SKM-1 treated with dmso at 0.1 percent for 144 hours (cell line): ENCODE measurements at regions not wholly inside any gene's neighbourhood (a gene's known extent, or its start where the extent isn't known, plus 50 kb on each side); places are given as distances from the start of the nearest gene placed in this dataset.

ENCODE experiments used
- DNase-seq: peaks from one replicate; lab custom pipeline; 2025; ENCODE audit not compliant: unreplicated experiment; lab: John Stamatoyannopoulos, UW

DNA sequence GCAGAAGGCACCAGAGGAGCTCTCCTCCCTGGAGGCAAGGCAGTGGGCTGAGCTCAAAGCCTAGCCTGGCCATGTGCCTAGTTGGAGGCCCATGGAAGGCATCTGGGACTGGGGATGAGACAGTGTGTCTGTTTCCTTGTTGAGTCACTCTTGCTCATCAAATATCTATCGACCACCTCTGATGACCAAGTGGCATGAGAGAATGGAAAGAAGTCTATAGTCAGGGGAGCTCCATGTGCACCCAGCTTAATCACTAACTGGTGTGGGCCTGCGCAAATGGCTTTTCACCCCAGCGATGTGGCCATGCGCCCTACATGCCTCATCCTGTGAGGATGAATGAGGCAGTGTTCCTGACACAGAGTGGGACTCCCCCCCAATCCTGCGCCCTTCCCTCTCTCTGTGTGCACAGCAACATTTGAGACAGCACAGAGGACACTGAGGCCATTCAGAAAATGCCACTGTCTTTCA is 229.9 kb downstream of the RPS24 start:
- DNase-seq = no peak

- no peak for DNase-seq
These were observed 230.7 kb downstream of the RPS24 start for GRCh38 chr10:78264361-78264760.

GRCh38 chr10:78266741-78267469 is 233.2 kb downstream of the RPS24 start:
- DNase-seq = no peak

- DNase-seq = no peak
These were observed 233.9 kb downstream of the RPS24 start for GRCh38 chr10:78267598-78267997.

DNA sequence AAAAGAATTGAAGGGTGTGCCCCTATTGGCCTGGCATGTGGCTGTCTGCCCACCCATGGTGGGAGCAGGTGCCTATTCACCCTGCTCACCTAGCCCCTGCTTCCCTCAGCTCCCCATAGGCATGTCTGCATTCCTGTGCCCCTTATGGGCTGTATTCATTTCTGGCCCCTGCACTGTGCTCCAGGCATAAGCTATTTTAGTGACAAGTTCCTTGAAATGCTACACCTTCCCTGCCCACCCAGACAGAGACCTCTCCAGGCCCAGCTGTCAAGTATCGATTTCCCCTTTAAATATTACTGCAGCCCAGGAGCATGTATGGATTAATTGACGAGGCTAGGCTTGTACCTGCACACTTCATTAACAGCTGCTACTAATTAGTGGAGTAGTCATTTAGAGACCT is 235.4 kb downstream of the RPS24 start:
- DNase-seq = no peak

- no peak for DNase-seq
These were observed 238.7 kb downstream of the RPS24 start for GRCh38 chr10:78272329-78272728.

GRCh38 chr10:78274491-78274890 is 240.8 kb downstream of the RPS24 start:
- DNase-seq = no peak

GRCh38 chr10:78276139-78276538 is 242.5 kb downstream of the RPS24 start:
- no peak for DNase-seq

- no peak for DNase-seq
These were observed 243.8 kb downstream of the RPS24 start for GRCh38 chr10:78277314-78278057.

DNA sequence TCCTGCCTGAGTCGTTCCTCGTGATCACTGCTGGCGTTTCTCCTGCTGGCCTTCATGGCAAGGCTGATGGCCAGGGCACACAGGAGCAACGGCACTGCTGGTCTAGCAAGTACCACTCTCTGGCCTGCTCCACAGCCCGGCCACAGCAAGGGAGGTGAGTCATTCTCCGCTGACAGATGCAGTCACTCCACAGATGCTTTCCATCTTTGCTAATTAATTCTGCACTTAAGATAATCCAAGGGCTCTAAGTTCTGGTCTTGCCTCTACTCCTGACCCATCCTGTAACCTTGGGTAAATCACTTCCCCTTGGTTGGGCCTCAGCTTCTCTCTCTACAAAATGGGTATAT is 244.4 kb downstream of the RPS24 start:
- DNase-seq = no peak

DNA sequence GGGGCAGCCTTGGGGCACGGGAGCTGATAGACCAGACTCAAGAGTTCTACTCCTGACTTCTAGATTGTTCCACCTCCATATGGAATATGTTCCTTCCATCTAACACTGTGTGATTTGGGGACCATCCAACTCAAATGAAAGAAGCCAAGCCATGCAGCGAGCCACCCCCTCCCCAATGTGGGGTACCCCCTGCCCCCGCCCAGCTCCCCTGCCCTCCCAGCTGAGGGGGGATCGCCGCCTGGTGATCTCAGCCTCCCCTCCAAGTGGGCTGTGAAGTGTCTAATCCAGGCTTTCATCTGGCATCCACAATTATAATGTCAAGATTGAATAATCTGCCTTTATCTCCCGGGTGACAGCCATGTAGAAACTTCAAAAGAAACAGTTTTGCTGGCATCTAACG is 246.1 kb downstream of the RPS24 start:
- no peak for DNase-seq

DNA sequence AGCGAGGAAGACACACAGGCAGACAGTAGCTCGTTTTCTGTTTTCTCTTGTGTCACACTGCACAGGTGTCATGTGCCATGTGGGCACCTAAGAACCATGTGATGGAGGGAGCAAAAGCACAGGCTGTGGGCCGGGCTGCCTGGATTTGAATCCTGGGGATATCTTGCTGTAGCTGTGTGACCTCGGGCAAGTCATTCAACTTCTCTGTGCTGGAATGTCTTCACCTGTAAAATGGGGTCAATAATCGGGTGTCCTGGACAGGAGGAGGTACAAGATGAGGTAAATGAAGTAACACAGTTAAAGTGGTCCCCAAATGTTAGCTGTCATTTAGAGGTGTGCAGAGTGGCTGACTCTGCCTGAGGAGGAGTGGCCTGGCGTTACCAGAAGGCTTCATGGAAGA is 246.9 kb downstream of the RPS24 start:
- DNase-seq = no peak

DNA sequence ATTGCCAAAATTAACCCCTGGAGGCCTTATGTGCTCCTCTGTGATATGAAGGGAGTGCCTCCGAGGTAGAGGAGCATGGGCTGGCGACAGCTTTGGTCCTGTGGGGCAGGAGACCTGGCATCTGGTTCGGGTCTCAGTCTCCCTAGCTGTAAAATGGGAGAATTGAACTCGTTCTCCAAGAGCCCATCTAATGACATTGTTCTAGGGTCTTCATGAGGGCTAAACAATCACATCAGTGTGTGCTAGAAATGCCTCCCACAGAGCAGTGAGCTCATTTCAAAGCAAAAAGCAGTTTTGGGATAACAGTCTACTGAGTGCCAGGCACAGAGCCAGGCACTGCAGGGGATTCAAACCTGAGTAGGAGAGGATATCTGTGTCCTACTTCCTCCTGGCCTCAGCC is 248.0 kb downstream of the RPS24 start:
- DNase-seq = no peak

GRCh38 chr10:78283069-78283682 is 249.5 kb downstream of the RPS24 start:
- DNase-seq = no peak

DNA sequence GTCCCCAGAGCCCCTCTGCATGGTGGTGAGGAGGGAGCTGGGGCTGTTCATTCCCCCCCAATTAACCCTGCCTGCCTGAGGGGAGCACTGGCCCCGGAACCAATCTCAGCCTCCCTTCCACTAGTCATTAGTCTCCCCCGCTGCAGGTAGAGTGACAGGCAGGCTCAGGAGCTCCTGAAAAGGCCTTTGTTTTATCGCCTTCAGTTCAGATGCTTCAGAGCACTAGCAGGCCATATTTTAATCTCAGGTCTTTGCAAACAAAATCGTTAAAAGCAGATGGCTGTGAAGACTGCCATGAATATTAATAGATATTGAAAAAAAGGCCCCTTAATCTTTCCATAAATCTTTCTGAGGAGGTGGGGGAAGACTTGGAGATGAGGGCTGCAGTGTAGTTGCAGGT is 250.7 kb downstream of the RPS24 start:
- no peak for DNase-seq

DNA sequence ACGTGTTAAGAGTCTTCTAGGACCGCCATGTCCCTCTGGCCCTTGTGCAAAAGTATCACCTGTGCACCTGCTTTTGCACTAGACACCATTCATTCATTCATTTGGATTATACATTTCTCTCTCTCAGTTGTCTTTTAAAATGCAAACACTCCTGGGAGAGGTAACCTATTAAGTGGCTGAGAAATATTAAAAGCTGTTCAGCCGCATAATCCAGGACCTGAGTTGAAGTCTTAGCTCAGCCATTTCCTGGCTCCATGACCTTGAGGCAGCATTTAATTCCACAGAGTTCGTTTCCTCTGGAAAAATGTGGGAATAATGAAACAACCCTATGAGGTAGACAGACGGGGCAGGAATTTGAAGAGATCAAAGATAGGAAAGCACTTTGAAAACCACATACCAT is 251.6 kb downstream of the RPS24 start:
- no peak for DNase-seq

- no peak for DNase-seq
These were observed 252.5 kb downstream of the RPS24 start for GRCh38 chr10:78286186-78286585.

DNA sequence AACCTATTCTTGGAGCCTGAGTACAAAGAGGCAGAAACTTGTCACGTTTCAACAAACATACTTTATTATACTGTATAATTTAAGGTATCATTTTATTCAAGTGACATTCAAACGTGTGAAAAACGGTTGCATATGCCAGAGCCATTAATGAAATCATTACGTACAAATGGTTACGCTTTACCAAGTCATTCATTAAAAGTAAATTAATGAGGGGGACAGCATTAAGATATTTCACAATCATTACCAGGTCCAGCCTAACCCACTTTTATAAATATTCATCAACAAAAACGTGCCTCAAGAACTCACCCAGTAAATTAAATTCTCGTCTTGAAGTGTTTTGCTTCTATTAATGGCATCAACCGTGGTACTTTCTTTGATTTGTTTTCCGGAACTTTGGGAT is 253.0 kb downstream of the RPS24 start:
- DNase-seq = no peak

DNA sequence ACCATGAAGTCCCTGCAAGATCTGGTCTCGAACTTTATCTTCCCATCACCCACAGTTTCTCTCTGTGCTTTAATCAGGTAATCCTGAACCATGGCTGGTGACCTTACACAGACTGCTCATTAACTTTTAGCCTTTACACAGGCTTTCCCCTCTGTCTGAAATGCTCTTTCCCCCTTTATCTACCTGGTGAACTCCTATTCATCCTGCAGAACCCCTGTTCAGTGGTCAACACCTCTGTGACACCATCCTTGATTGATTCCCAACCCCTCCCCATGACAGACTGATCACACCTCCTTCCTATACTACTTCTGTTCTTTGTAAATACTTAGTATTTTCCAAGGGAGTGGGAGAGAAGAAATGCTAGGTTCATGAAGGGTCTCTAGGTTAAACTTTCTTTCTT is 254.0 kb downstream of the RPS24 start:
- no peak for DNase-seq

- DNase-seq = no peak
These were observed 255.0 kb downstream of the RPS24 start for GRCh38 chr10:78288663-78289062.

- no peak for DNase-seq
These were observed 256.6 kb downstream of the RPS24 start for GRCh38 chr10:78290131-78290750.

DNA sequence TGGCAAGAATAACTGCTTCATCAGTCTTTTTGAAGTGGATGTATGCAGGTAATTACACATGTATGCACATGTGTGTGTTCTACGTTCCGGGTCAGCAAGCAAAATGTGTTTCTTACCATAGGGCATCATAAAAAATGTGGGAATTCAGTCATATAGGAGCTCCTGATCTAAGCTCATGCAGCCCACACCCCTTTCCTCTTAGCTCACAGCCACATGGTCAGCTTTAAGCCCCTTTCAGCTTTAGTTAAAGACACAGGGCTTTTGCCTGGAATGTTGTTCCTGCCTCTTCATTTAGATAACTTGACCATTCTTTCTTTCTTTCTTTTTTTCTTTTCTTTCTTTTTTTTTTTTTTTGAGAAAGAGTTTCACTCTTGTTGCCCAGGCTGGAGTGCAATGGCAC is 258.1 kb downstream of the RPS24 start:
- no peak for DNase-seq
